NCI-H345 treated with DMSO at 0.1 percent for 48 hours (cell line): ENCODE measurements at regions not wholly inside any gene's neighbourhood (a gene's known extent, or its start where the extent isn't known, plus 50 kb on each side); places are given as distances from the start of the nearest gene placed in this dataset.
"Not testable (repeated sequence)": the region's sequence is repeated elsewhere in the genome, so short reads cannot be mapped to it uniquely, and the experiment has no call there.

Experiments
- DNase-seq: peaks from one replicate; lab custom pipeline; 2025; ENCODE audit not compliant: unreplicated experiment; lab: John Stamatoyannopoulos, UW

- DNase-seq, result no peak
These were observed 691.2 kb upstream of the CDH6 start for GRCh38 chr5:30502277-30502676.

GRCh38 chr5:30501065-30501464 is 692.4 kb upstream of the CDH6 start:
- DNase-seq, result no peak

- no peak for DNase-seq
These were observed 693.0 kb upstream of the CDH6 start for GRCh38 chr5:30500513-30500912.

GRCh38 chr5:30499402-30499801 is 694.1 kb upstream of the CDH6 start:
- no peak for DNase-seq

- no peak for DNase-seq
These were observed 694.5 kb upstream of the CDH6 start for GRCh38 chr5:30498972-30499371.

- DNase-seq, result not testable (repeated sequence)
These were observed 695.0 kb upstream of the CDH6 start for GRCh38 chr5:30498509-30498908.

GRCh38 chr5:30494113-30494512 is 699.4 kb upstream of the CDH6 start:
- not testable (repeated sequence) for DNase-seq

GRCh38 chr5:30479104-30479503 is 714.4 kb upstream of the CDH6 start:
- DNase-seq, result no peak

GRCh38 chr5:30475429-30475828 is 718.1 kb upstream of the CDH6 start:
- no peak for DNase-seq

- DNase-seq, result no peak
These were observed 723.8 kb upstream of the CDH6 start for GRCh38 chr5:30469691-30470090.

GRCh38 chr5:30458681-30459080 is 734.8 kb upstream of the CDH6 start:
- no peak for DNase-seq

GRCh38 chr5:30455484-30455883 is 738.0 kb upstream of the CDH6 start:
- not testable (repeated sequence) for DNase-seq

GRCh38 chr5:30453168-30453567 is 740.3 kb upstream of the CDH6 start:
- no peak for DNase-seq

GRCh38 chr5:30450153-30450552 is 743.3 kb upstream of the CDH6 start:
- DNase-seq, result no peak

- no peak for DNase-seq
These were observed 746.1 kb upstream of the CDH6 start for GRCh38 chr5:30447431-30447830.

GRCh38 chr5:30446456-30446855 is 747.0 kb upstream of the CDH6 start:
- DNase-seq, result no peak

GRCh38 chr5:30438785-30439184 is 754.7 kb upstream of the CDH6 start:
- DNase-seq, result no peak

- DNase-seq, result no peak
These were observed 756.8 kb upstream of the CDH6 start for GRCh38 chr5:30436691-30437090.

- not testable (repeated sequence) for DNase-seq
These were observed 764.5 kb upstream of the CDH6 start for GRCh38 chr5:30428866-30429407.

- no peak for DNase-seq
These were observed 779.4 kb upstream of the CDH6 start for GRCh38 chr5:30414078-30414477.

- DNase-seq, result no peak
These were observed 779.9 kb upstream of the CDH6 start for GRCh38 chr5:30413540-30413939.

GRCh38 chr5:30405821-30406220 is 787.7 kb upstream of the CDH6 start:
- no peak for DNase-seq

- peak; percentile 1 for DNase-seq
These were observed 791.9 kb upstream of the CDH6 start for GRCh38 chr5:30401479-30402058.
